GM23338 (cell line): ENCODE measurements at regions not wholly inside any gene's neighbourhood (a gene's known extent, or its start where the extent isn't known, plus 50 kb on each side); places are given as distances from the start of the nearest gene placed in this dataset.

Experiments used
- ATAC-seq: fragments of 200-7000 bp; cut with Tn5 transposase; 3 replicates; pipeline ENCODE4 v1.9.1; 2020
- DNase-seq: peaks from one replicate; pipeline ENCODE4 v3.0.0-alpha.2; 2015; ENCODE audit warnings: low spot score
- H2AFZ ChIP-seq: fragments of 200-600 bp; sonication (generic); 2 replicates; pipeline ENCODE4 v1.8.0; 2016; ENCODE audit warnings: antibody characterized with exemption, mild to moderate bottlenecking, moderate library complexity
- H3F3A ChIP-seq: fragments of 200-600 bp; sonication (generic); replicated peaks from 2 replicates; pipeline ENCODE4 v1.8.0; 2017; ENCODE audit warnings: antibody characterized with exemption, mixed run types, low read depth
- H3K27ac ChIP-seq: fragments of 200-600 bp; sonication (generic); 2 replicates; pipeline ENCODE4 v1.6.1; 2016; ENCODE audit warnings: low read depth
- H3K27me3 ChIP-seq: fragments of 200-600 bp; sonication (generic); 2 replicates; pipeline ENCODE4 v1.8.0; 2016; ENCODE audit warnings: mild to moderate bottlenecking, mixed run types, moderate library complexity; ENCODE audit not compliant: insufficient read depth
- H3K36me3 ChIP-seq: fragments of 200-600 bp; sonication (generic); 2 replicates; pipeline ENCODE4 v1.8.0; 2016; ENCODE audit warnings: mild to moderate bottlenecking; ENCODE audit not compliant: insufficient read depth
- H3K4me1 ChIP-seq: fragments of 200-600 bp; sonication (generic); 2 replicates; pipeline ENCODE4 v1.8.0; 2016; ENCODE audit warnings: mild to moderate bottlenecking, moderate library complexity; ENCODE audit not compliant: insufficient read depth
- H3K4me2 ChIP-seq: fragments of 200-600 bp; sonication (generic); 2 replicates; pipeline ENCODE4 v1.7.1; 2017; ENCODE audit warnings: mixed run types
- H3K4me3 ChIP-seq: fragments of 200-600 bp; sonication (generic); 2 replicates; pipeline ENCODE4 v1.6.1; 2016; ENCODE audit warnings: mixed run types
- H3K79me2 ChIP-seq: fragments of 200-600 bp; sonication (generic); replicated peaks from 2 replicates; pipeline ENCODE4 v1.8.0; 2017; ENCODE audit warnings: mild to moderate bottlenecking; ENCODE audit not compliant: insufficient read depth
- H3K9me2 ChIP-seq: fragments of 200-600 bp; sonication (generic); 2 replicates; pipeline ENCODE4 v1.8.0; 2017; ENCODE audit not compliant: insufficient read depth
- H4K20me1 ChIP-seq: fragments of 200-600 bp; sonication (generic); replicated peaks from 2 replicates; pipeline ENCODE4 v1.8.0; 2017; ENCODE audit warnings: mild to moderate bottlenecking; ENCODE audit not compliant: insufficient read depth
- H3K27ac Mint-ChIP-seq: 2 replicates; pipeline ENCODE4 v1.8.0; 2020; ENCODE audit warnings: inconsistent platforms, mild to moderate bottlenecking, moderate library complexity, mixed read lengths
- H3K27me3 Mint-ChIP-seq: 3 replicates; pipeline ENCODE4 v1.8.0; 2022; ENCODE audit warnings: low read depth, mild to moderate bottlenecking, moderate library complexity, mixed read lengths, inconsistent platforms; ENCODE audit not compliant: insufficient read depth, poor library complexity
- H3K36me3 Mint-ChIP-seq: 3 replicates; pipeline ENCODE4 v1.8.0; 2021; ENCODE audit warnings: low read depth, mild to moderate bottlenecking, inconsistent platforms, moderate library complexity, mixed read lengths
- H3K4me1 Mint-ChIP-seq: 3 replicates; pipeline ENCODE4 v1.8.0; 2020; ENCODE audit warnings: mild to moderate bottlenecking, inconsistent platforms, mixed read lengths
- H3K4me3 Mint-ChIP-seq: 3 replicates; pipeline ENCODE4 v1.8.0; 2021; ENCODE audit warnings: moderate library complexity, mild to moderate bottlenecking, inconsistent platforms, mixed read lengths
- H3K9me3 Mint-ChIP-seq: 3 replicates; pipeline ENCODE4 v1.8.0; 2020; ENCODE audit warnings: moderate library complexity, mild to moderate bottlenecking, inconsistent platforms, mixed read lengths
- CREB1 ChIP-seq: fragments of 250-450 bp; sonication (Bioruptor Pico); IDR thresholded peaks from 2 replicates; pipeline ENCODE4 v1.5.0; 2020; ENCODE audit warnings: low read depth, mild to moderate bottlenecking, moderate library complexity
- EZH2 ChIP-seq: fragments of 200-600 bp; sonication (generic); IDR thresholded peaks from one replicate; pipeline ENCODE4 v1.8.0; 2017; ENCODE audit warnings: antibody characterized with exemption, mild to moderate bottlenecking, low read depth; ENCODE audit not compliant: unreplicated experiment
- EZH2phosphoT487 ChIP-seq: fragments of 200-600 bp; sonication (generic); IDR thresholded peaks from one replicate; pipeline ENCODE4 v1.8.1; 2018; ENCODE audit warnings: antibody characterized with exemption; ENCODE audit not compliant: unreplicated experiment
- JUNB ChIP-seq: IDR thresholded peaks from one replicate; pipeline ENCODE4 v1.6.1; 2016; ENCODE audit warnings: antibody characterized with exemption; ENCODE audit not compliant: unreplicated experiment
- POLR2AphosphoS5 ChIP-seq: IDR thresholded peaks from 2 replicates; pipeline ENCODE4 v1.6.1; 2016; ENCODE audit warnings: antibody characterized with exemption, low read depth
- STAT1 ChIP-seq: IDR thresholded peaks from one replicate; pipeline ENCODE4 v1.6.1; 2016; ENCODE audit warnings: antibody characterized with exemption; ENCODE audit not compliant: unreplicated experiment
- ZNF114 ChIP-seq: fragments of 250-450 bp; sonication (Bioruptor Pico); IDR thresholded peaks from 2 replicates; pipeline ENCODE4 v1.5.0; 2020; ENCODE audit warnings: mild to moderate bottlenecking, moderate library complexity
- ZNF331 ChIP-seq: fragments of 250-450 bp; sonication (Bioruptor Pico); IDR thresholded peaks from 2 replicates; pipeline ENCODE4 v1.5.0; 2020; ENCODE audit warnings: low read depth, mild to moderate bottlenecking, moderate library complexity
- TF ChIP-seq, protein P1 (sequence below): IDR thresholded peaks from 2 replicates; pipeline ENCODE4 v1.6.1; 2016; ENCODE audit warnings: antibody characterized with exemption
- TF ChIP-seq, protein P2 (sequence below): IDR thresholded peaks from one replicate; pipeline ENCODE4 v1.6.1; 2018; ENCODE audit warnings: antibody characterized with exemption; ENCODE audit not compliant: unreplicated experiment
- TF ChIP-seq, protein P3 (sequence below), 2 experiments: fragments of 200-600 bp in 1 of 2; sonication (generic) in 1 of 2; conservative IDR thresholded peaks; 2 replicates each; pipeline versions ENCODE4 v1.5.1 to v1.6.1; 2016 to 2017; ENCODE audit warnings: antibody characterized with exemption in 2 of 2, low read depth in 2 of 2, mild to moderate bottlenecking in 2 of 2, moderate library complexity in 1 of 2

DNA sequence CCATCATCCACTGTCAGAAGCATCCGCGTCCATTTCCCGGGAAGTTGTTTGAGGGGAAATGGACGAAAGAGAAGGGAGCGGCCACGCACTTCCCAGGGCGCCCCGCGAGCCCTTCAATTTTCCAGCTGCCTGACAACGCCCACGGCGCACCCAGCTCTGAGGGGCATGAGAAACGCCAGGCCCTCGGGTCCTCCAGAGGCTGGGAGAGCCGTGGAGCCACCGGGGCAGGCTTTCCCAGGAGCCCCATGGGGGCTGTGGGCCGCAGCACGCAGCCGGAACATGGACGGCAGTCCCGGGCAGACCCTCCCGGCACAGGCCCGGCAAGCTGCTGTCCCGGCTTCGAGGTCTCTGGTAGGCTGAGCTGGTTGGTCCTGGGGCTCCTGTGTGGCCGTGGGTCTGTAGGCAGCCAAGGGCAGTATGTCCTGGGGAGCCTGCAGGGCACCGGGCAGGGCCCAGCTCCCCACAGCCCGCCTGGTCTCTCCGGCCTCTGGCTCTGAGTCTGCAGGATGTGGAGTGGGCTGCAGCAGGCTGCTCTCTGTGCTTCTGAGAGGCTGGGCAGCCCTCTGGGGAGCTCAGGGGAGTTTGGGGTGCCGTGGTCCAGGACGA is 115.2 kb downstream of the FAM53A start (continued):
- TF ChIP-seq ZNF114 = no peak
- TF ChIP-seq, protein P1, sequence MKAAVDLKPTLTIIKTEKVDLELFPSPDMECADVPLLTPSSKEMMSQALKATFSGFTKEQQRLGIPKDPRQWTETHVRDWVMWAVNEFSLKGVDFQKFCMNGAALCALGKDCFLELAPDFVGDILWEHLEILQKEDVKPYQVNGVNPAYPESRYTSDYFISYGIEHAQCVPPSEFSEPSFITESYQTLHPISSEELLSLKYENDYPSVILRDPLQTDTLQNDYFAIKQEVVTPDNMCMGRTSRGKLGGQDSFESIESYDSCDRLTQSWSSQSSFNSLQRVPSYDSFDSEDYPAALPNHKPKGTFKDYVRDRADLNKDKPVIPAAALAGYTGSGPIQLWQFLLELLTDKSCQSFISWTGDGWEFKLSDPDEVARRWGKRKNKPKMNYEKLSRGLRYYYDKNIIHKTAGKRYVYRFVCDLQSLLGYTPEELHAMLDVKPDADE = no peak
- TF ChIP-seq STAT1 = no peak
- no peak for TF ChIP-seq CREB1
- TF ChIP-seq EZH2 = no peak
- TF ChIP-seq ZNF331 = no peak
- TF ChIP-seq POLR2AphosphoS5 = no peak

DNA sequence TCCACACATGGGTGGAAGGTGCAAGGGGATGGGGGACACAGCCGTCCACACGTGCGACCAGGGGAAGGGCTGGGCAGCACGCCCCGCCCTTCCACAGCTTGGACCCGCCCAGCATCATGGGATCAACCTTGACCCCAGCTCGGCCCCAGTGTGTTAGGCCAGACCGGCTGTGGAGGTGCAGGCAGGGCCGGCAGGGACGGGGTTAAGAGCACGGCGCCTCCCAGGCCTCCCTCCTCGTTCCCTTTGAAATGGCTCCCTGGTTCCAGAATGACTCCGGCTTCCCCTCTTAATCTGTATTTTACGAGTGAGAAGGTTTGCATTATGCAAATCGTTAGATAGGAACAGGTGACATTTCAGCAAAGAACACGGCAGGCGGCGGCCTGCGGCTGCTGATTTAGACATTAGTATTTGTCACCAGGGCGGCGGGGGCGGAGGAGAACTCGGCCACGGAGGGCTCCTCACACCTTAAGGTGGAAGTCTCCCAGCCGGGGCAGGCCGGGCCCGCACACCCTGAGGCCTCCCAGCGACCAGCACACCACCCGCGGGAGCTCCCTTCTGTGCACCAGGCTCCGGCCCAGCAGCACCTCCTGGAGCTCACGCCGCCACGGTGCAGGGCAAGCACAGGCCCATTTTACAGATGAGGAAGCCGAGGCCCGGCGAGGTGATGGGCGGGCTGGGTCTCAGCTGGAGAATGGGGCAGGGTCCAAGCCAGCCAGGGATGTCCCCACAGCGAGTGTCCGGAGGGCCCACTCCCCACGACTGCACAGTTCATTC is 116.1 kb downstream of the FAM53A start:
- Mint-ChIP-seq H3K9me3 (no peaks in the 10 kb centered on the region; the same call in 2 of the 3 replicates), H3K27me3 (peaks cover 21% of the 10 kb centered on the region), H3K4me3 (no peak overlapping the region), H3K36me3 (no peaks in the 10 kb centered on the region; the same call in 2 of the 3 replicates), H3K27ac (no peak overlapping the region), H3K4me1 (peaks cover 21% of the 10 kb centered on the region)
- Histone ChIP-seq H3K4me3 (no peak overlapping the region), H3K9me2 (no peaks in the 10 kb centered on the region), H3K79me2 (no peaks in the 10 kb centered on the region), H2AFZ (no peak overlapping the region), H3K27ac (no peak overlapping the region), H3F3A (no peaks in the 10 kb centered on the region), H3K36me3 (no peaks in the 10 kb centered on the region), H3K4me2 (no peak overlapping the region), H3K27me3 (no peaks in the 10 kb centered on the region), H3K4me1 (peaks cover 24% of the 10 kb centered on the region), H4K20me1 (no peaks in the 10 kb centered on the region)
- TF ChIP-seq STAT1 (no peak), CREB1 (no peak), POLR2AphosphoS5 (no peak)
- TF ChIP-seq, protein P2, sequence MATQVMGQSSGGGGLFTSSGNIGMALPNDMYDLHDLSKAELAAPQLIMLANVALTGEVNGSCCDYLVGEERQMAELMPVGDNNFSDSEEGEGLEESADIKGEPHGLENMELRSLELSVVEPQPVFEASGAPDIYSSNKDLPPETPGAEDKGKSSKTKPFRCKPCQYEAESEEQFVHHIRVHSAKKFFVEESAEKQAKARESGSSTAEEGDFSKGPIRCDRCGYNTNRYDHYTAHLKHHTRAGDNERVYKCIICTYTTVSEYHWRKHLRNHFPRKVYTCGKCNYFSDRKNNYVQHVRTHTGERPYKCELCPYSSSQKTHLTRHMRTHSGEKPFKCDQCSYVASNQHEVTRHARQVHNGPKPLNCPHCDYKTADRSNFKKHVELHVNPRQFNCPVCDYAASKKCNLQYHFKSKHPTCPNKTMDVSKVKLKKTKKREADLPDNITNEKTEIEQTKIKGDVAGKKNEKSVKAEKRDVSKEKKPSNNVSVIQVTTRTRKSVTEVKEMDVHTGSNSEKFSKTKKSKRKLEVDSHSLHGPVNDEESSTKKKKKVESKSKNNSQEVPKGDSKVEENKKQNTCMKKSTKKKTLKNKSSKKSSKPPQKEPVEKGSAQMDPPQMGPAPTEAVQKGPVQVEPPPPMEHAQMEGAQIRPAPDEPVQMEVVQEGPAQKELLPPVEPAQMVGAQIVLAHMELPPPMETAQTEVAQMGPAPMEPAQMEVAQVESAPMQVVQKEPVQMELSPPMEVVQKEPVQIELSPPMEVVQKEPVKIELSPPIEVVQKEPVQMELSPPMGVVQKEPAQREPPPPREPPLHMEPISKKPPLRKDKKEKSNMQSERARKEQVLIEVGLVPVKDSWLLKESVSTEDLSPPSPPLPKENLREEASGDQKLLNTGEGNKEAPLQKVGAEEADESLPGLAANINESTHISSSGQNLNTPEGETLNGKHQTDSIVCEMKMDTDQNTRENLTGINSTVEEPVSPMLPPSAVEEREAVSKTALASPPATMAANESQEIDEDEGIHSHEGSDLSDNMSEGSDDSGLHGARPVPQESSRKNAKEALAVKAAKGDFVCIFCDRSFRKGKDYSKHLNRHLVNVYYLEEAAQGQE = no peak
- ATAC-seq = 0 out of 3 replicates have a peak, but pooled peaks have one; percentile 1
- DNase-seq = peak; percentile 37

DNA sequence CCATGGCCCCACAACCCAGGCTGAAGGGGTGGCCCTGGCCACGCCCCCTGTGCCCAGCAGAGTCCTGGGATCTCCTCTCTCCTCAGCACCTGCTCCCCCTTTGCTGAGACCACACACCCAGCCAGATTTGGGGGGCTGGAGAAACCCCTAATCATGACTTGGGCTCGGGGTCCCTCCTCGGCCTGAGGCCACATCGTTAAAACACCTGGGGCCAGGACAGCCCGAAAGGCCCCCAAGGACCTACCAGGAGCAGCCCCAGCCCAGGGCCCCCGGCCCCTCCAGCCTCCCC is 116.7 kb downstream of the FAM53A start:
- no peaks in the 10 kb centered on the region for H3K79me2 ChIP-seq
- no peak overlapping the region for H2AFZ ChIP-seq
- peaks cover 19% of the 10 kb centered on the region for H3K4me1 ChIP-seq
- no peaks in the 10 kb centered on the region for H3K36me3 ChIP-seq
- no peak overlapping the region for H3K4me2 ChIP-seq
- peaks cover 17% of the 10 kb centered on the region for H3K4me1 Mint-ChIP-seq
- no peaks in the 10 kb centered on the region for H3K9me2 ChIP-seq
- H3K27me3 Mint-ChIP-seq = peaks cover 20% of the 10 kb centered on the region
- H4K20me1 ChIP-seq = no peaks in the 10 kb centered on the region
- no peaks in the 10 kb centered on the region for H3F3A ChIP-seq
- no peaks in the 10 kb centered on the region; the same call in 2 of the 3 replicates for H3K9me3 Mint-ChIP-seq
- H3K27ac ChIP-seq = no peak overlapping the region
- no peaks in the 10 kb centered on the region for H3K36me3 Mint-ChIP-seq
- no peak; the same call in 2 of the 3 replicates for ATAC-seq
- no peak overlapping the region for H3K4me3 Mint-ChIP-seq
- no peak overlapping the region for H3K4me3 ChIP-seq
- DNase-seq = no peak
- H3K27ac Mint-ChIP-seq = no peak overlapping the region
- no peaks in the 10 kb centered on the region for H3K27me3 ChIP-seq
- TF ChIP-seq, protein P3, sequence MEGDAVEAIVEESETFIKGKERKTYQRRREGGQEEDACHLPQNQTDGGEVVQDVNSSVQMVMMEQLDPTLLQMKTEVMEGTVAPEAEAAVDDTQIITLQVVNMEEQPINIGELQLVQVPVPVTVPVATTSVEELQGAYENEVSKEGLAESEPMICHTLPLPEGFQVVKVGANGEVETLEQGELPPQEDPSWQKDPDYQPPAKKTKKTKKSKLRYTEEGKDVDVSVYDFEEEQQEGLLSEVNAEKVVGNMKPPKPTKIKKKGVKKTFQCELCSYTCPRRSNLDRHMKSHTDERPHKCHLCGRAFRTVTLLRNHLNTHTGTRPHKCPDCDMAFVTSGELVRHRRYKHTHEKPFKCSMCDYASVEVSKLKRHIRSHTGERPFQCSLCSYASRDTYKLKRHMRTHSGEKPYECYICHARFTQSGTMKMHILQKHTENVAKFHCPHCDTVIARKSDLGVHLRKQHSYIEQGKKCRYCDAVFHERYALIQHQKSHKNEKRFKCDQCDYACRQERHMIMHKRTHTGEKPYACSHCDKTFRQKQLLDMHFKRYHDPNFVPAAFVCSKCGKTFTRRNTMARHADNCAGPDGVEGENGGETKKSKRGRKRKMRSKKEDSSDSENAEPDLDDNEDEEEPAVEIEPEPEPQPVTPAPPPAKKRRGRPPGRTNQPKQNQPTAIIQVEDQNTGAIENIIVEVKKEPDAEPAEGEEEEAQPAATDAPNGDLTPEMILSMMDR (conservative IDR thresholded peaks at IDR 0.05; ENCODE audit: low read depth in 2 of 2) = no peak
- TF ChIP-seq CREB1 (no peak), EZH2phosphoT487 (no peak), EZH2 (no peak), ZNF114 (no peak), JUNB (no peak), POLR2AphosphoS5 (no peak), STAT1 (no peak)
- TF ChIP-seq, protein P2 = no peak
